ENCODE measurements at regions not wholly inside any gene's neighbourhood (a gene's known extent, or its start where the extent isn't known, plus 50 kb on each side); places are given as distances from the start of the nearest gene placed in this dataset.

GRCh38 chr2:107001551-107001950 lies 115.6 kb upstream of the ST6GAL2 start:
- 64% methylated on average over 3 of the region's 5 CpGs for WGBS (ENCODE audit: insufficient coverage)
- H3K4me3 Mint-ChIP-seq = no peak overlapping the region
- Histone ChIP-seq H3K9me3 (no peaks in the 10 kb centered on the region), H3K36me3 (ENCODE audit: control insufficient read depth in 2 of 2, extremely low read depth in 1 of 2, insufficient read depth in 1 of 2, low read length in 1 of 2) (no peaks in the 10 kb centered on the region), H3K27me3 (replicated peaks in 1 of 2; ENCODE audit: control insufficient read depth in 2 of 2, extremely low read depth in 1 of 2, insufficient read depth in 2 of 2, low read length in 1 of 2) (no peaks in the 10 kb centered on the region), H3K4me3 (ENCODE audit: control insufficient read depth in 1 of 2, extremely low read depth in 1 of 2, low read length in 1 of 2) (no peak overlapping the region), H3K4me1 (ENCODE audit: control insufficient read depth in 1 of 2, extremely low read depth in 1 of 2, insufficient read depth in 2 of 2, low read length in 2 of 2) (no peaks in the 10 kb centered on the region), H3K27ac (ENCODE audit: low read length) (no peak overlapping the region)
- no peaks in the 10 kb centered on the region for H3K36me3 Mint-ChIP-seq
- no peak for ATAC-seq (replicated peaks in 1 of 4)
- H3K4me1 Mint-ChIP-seq = no peaks in the 10 kb centered on the region
- no peak overlapping the region for H3K27ac Mint-ChIP-seq
- ChIA-PET POLR2A (no interaction called here), CTCF (no interaction called here)
- peaks cover 0 to 1% of the 10 kb centered on the region in 2 donors for H3K27me3 Mint-ChIP-seq
- no peak for DNase-seq
- H3K9me3 Mint-ChIP-seq = peaks cover 0 to 9% (median 0%) of the 10 kb centered on the region in 3 donors

- Histone ChIP-seq H3K9me3 (no peaks in the 10 kb centered on the region), H3K27me3 (replicated peaks in 1 of 2; ENCODE audit: control insufficient read depth in 2 of 2, extremely low read depth in 1 of 2, insufficient read depth in 2 of 2, low read length in 1 of 2) (no peaks in the 10 kb centered on the region), H3K27ac (ENCODE audit: low read length) (no peak overlapping the region), H3K4me1 (ENCODE audit: control insufficient read depth in 1 of 2, extremely low read depth in 1 of 2, insufficient read depth in 2 of 2, low read length in 2 of 2) (no peaks in the 10 kb centered on the region), H3K4me3 (ENCODE audit: control insufficient read depth in 1 of 2, extremely low read depth in 1 of 2, low read length in 1 of 2) (no peak overlapping the region), H3K36me3 (ENCODE audit: control insufficient read depth in 2 of 2, extremely low read depth in 1 of 2, insufficient read depth in 1 of 2, low read length in 1 of 2) (no peaks in the 10 kb centered on the region)
- H3K27me3 Mint-ChIP-seq = peaks cover 0 to 1% of the 10 kb centered on the region in 2 donors
- no peaks in the 10 kb centered on the region for H3K4me1 Mint-ChIP-seq
- DNase-seq = no peak
- ATAC-seq (replicated peaks in 1 of 4) = no peak
- CTCF ChIA-PET = no interaction called here
- no peaks in the 10 kb centered on the region for H3K36me3 Mint-ChIP-seq
- POLR2A ChIA-PET = no interaction called here
- no CpG with 5 or more reads among the region's 4 CpGs for whole genome bisulfite sequencing (ENCODE audit: insufficient coverage)
- H3K9me3 Mint-ChIP-seq = peaks cover 0 to 14% (median 0%) of the 10 kb centered on the region in 3 donors
- H3K4me3 Mint-ChIP-seq = no peak overlapping the region
- no peak overlapping the region for H3K27ac Mint-ChIP-seq
These were observed 116.2 kb upstream of the ST6GAL2 start for GRCh38 chr2:107001964-107002696.

GRCh38 chr2:107002735-107003134 lies 116.8 kb upstream of the ST6GAL2 start:
- no peak for ATAC-seq (replicated peaks in 1 of 4)
- POLR2A ChIA-PET = no interaction called here
- H3K9me3 ChIP-seq = no peaks in the 10 kb centered on the region
- H3K4me1 Mint-ChIP-seq = no peaks in the 10 kb centered on the region
- no peak overlapping the region for H3K4me3 Mint-ChIP-seq
- no peaks in the 10 kb centered on the region for H3K36me3 ChIP-seq (ENCODE audit: control insufficient read depth in 2 of 2, extremely low read depth in 1 of 2, insufficient read depth in 1 of 2, low read length in 1 of 2)
- peaks cover 0 to 1% of the 10 kb centered on the region in 2 donors for H3K27me3 Mint-ChIP-seq
- no peak overlapping the region for H3K27ac Mint-ChIP-seq
- H3K4me3 ChIP-seq (ENCODE audit: control insufficient read depth in 1 of 2, extremely low read depth in 1 of 2, low read length in 1 of 2) = no peak overlapping the region
- WGBS (ENCODE audit: insufficient coverage) = no CpG with 5 or more reads among the region's 1 CpG
- peaks cover 0 to 14% (median 0%) of the 10 kb centered on the region in 3 donors for H3K9me3 Mint-ChIP-seq
- no peaks in the 10 kb centered on the region for H3K4me1 ChIP-seq (ENCODE audit: control insufficient read depth in 1 of 2, extremely low read depth in 1 of 2, insufficient read depth in 2 of 2, low read length in 2 of 2)
- no peak for DNase-seq
- CTCF ChIA-PET = no interaction called here
- no peaks in the 10 kb centered on the region for H3K27me3 ChIP-seq (replicated peaks in 1 of 2; ENCODE audit: control insufficient read depth in 2 of 2, extremely low read depth in 1 of 2, insufficient read depth in 2 of 2, low read length in 1 of 2)
- no peak overlapping the region for H3K27ac ChIP-seq (ENCODE audit: low read length)
- H3K36me3 Mint-ChIP-seq = no peaks in the 10 kb centered on the region

- H3K27me3 Mint-ChIP-seq = peaks cover 0 to 1% of the 10 kb centered on the region in 2 donors
- no peaks in the 10 kb centered on the region for H3K4me1 ChIP-seq (ENCODE audit: control insufficient read depth in 1 of 2, extremely low read depth in 1 of 2, insufficient read depth in 2 of 2, low read length in 2 of 2)
- WGBS (ENCODE audit: insufficient coverage) = 52% methylated on average over 2 of the region's 6 CpGs
- H3K9me3 Mint-ChIP-seq = peaks cover 0 to 14% (median 0%) of the 10 kb centered on the region in 3 donors
- no peak overlapping the region for H3K27ac ChIP-seq (ENCODE audit: low read length)
- H3K4me1 Mint-ChIP-seq = no peaks in the 10 kb centered on the region
- no peaks in the 10 kb centered on the region for H3K36me3 Mint-ChIP-seq
- no peak overlapping the region for H3K27ac Mint-ChIP-seq
- CTCF ChIA-PET = no interaction called here
- H3K27me3 ChIP-seq (replicated peaks in 1 of 2; ENCODE audit: control insufficient read depth in 2 of 2, extremely low read depth in 1 of 2, insufficient read depth in 2 of 2, low read length in 1 of 2) = no peaks in the 10 kb centered on the region
- POLR2A ChIA-PET = no interaction called here
- DNase-seq = no peak
- H3K36me3 ChIP-seq (ENCODE audit: control insufficient read depth in 2 of 2, extremely low read depth in 1 of 2, insufficient read depth in 1 of 2, low read length in 1 of 2) = no peaks in the 10 kb centered on the region
- no peak for ATAC-seq (replicated peaks in 1 of 4)
- H3K9me3 ChIP-seq = no peaks in the 10 kb centered on the region
- no peak overlapping the region for H3K4me3 ChIP-seq (ENCODE audit: control insufficient read depth in 1 of 2, extremely low read depth in 1 of 2, low read length in 1 of 2)
- H3K4me3 Mint-ChIP-seq = no peak overlapping the region
These were observed 119.9 kb upstream of the ST6GAL2 start for GRCh38 chr2:107005853-107006252.

- DNase-seq (no peak), ATAC-seq (replicated peaks in 1 of 4) (no peak)
- POLR2A ChIA-PET = no interaction called here
- H3K4me1 ChIP-seq (ENCODE audit: control insufficient read depth in 1 of 2, extremely low read depth in 1 of 2, insufficient read depth in 2 of 2, low read length in 2 of 2) = no peaks in the 10 kb centered on the region
- Mint-ChIP-seq H3K9me3 (peaks cover 0 to 14% (median 6%) of the 10 kb centered on the region in 3 donors), H3K27me3 (peaks cover 0 to 1% of the 10 kb centered on the region in 2 donors), H3K4me1 (no peaks in the 10 kb centered on the region), H3K27ac (no peak overlapping the region), H3K36me3 (no peaks in the 10 kb centered on the region), H3K4me3 (no peak overlapping the region)
- CTCF ChIA-PET = no interaction called here
- no peak overlapping the region for H3K27ac ChIP-seq (ENCODE audit: low read length)
- WGBS (ENCODE audit: insufficient coverage) = 70% methylated on average over 2 of the region's 2 CpGs
- no peaks in the 10 kb centered on the region for H3K36me3 ChIP-seq (ENCODE audit: control insufficient read depth in 2 of 2, extremely low read depth in 1 of 2, insufficient read depth in 1 of 2, low read length in 1 of 2)
- no peak overlapping the region for H3K4me3 ChIP-seq (ENCODE audit: control insufficient read depth in 1 of 2, extremely low read depth in 1 of 2, low read length in 1 of 2)
- no peaks in the 10 kb centered on the region for H3K27me3 ChIP-seq (replicated peaks in 1 of 2; ENCODE audit: control insufficient read depth in 2 of 2, extremely low read depth in 1 of 2, insufficient read depth in 2 of 2, low read length in 1 of 2)
- no peaks in the 10 kb centered on the region for H3K9me3 ChIP-seq
These were observed 120.9 kb upstream of the ST6GAL2 start for GRCh38 chr2:107006836-107007235.

- H3K9me3 Mint-ChIP-seq = peaks cover 0 to 14% (median 6%) of the 10 kb centered on the region in 3 donors
- H3K4me1 Mint-ChIP-seq = no peaks in the 10 kb centered on the region
- no peak overlapping the region for H3K27ac ChIP-seq (ENCODE audit: low read length)
- H3K36me3 Mint-ChIP-seq = no peaks in the 10 kb centered on the region
- no peaks in the 10 kb centered on the region for H3K4me1 ChIP-seq (ENCODE audit: control insufficient read depth in 1 of 2, extremely low read depth in 1 of 2, insufficient read depth in 2 of 2, low read length in 2 of 2)
- H3K27me3 Mint-ChIP-seq = peaks cover 0 to under 1% of the 10 kb centered on the region in 2 donors
- H3K27ac Mint-ChIP-seq = no peak overlapping the region
- no peaks in the 10 kb centered on the region for H3K36me3 ChIP-seq (ENCODE audit: control insufficient read depth in 2 of 2, extremely low read depth in 1 of 2, insufficient read depth in 1 of 2, low read length in 1 of 2)
- H3K27me3 ChIP-seq (replicated peaks in 1 of 2; ENCODE audit: control insufficient read depth in 2 of 2, extremely low read depth in 1 of 2, insufficient read depth in 2 of 2, low read length in 1 of 2) = no peaks in the 10 kb centered on the region
- ATAC-seq (replicated peaks in 1 of 4) = no peak
- H3K4me3 Mint-ChIP-seq = no peak overlapping the region
- no peak overlapping the region for H3K4me3 ChIP-seq (ENCODE audit: control insufficient read depth in 1 of 2, extremely low read depth in 1 of 2, low read length in 1 of 2)
- no peak for DNase-seq
- H3K9me3 ChIP-seq = no peaks in the 10 kb centered on the region
- no CpG with 5 or more reads among the region's 3 CpGs for WGBS (ENCODE audit: insufficient coverage)
- ChIA-PET CTCF (no interaction called here), POLR2A (no interaction called here)
These were observed 122.0 kb upstream of the ST6GAL2 start for GRCh38 chr2:107007927-107008326.

- Mint-ChIP-seq H3K9me3 (peaks cover 0 to 14% (median 6%) of the 10 kb centered on the region in 3 donors), H3K27me3 (no peaks in the 10 kb centered on the region), H3K4me3 (no peak overlapping the region), H3K4me1 (no peaks in the 10 kb centered on the region), H3K36me3 (no peaks in the 10 kb centered on the region), H3K27ac (no peak overlapping the region)
- ChIA-PET CTCF (no interaction called here), POLR2A (no interaction called here)
- no peak overlapping the region for H3K27ac ChIP-seq (ENCODE audit: low read length)
- no peak for ATAC-seq (replicated peaks in 1 of 4)
- H3K4me1 ChIP-seq (ENCODE audit: control insufficient read depth in 1 of 2, extremely low read depth in 1 of 2, insufficient read depth in 2 of 2, low read length in 2 of 2) = no peaks in the 10 kb centered on the region
- H3K27me3 ChIP-seq (replicated peaks in 1 of 2; ENCODE audit: control insufficient read depth in 2 of 2, extremely low read depth in 1 of 2, insufficient read depth in 2 of 2, low read length in 1 of 2) = no peaks in the 10 kb centered on the region
- DNase-seq = no peak
- no CpG with 5 or more reads among the region's 3 CpGs for WGBS (ENCODE audit: insufficient coverage)
- no peak overlapping the region for H3K4me3 ChIP-seq (ENCODE audit: control insufficient read depth in 1 of 2, extremely low read depth in 1 of 2, low read length in 1 of 2)
- no peaks in the 10 kb centered on the region for H3K9me3 ChIP-seq
- no peaks in the 10 kb centered on the region for H3K36me3 ChIP-seq (ENCODE audit: control insufficient read depth in 2 of 2, extremely low read depth in 1 of 2, insufficient read depth in 1 of 2, low read length in 1 of 2)
These were observed 122.9 kb upstream of the ST6GAL2 start for GRCh38 chr2:107008843-107009242.

Measured in T-cell (primary cell).